Neural cell (in vitro differentiated cells): ENCODE measurements at regions not wholly inside any gene's neighbourhood (a gene's known extent, or its start where the extent isn't known, plus 50 kb on each side); places are given as distances from the start of the nearest gene placed in this dataset.

Experiments used
- H2AFZ ChIP-seq: fragments of 200-600, 300-800 bp; sonication (generic), shearing (Covaris generic); 2 replicates; pipeline ENCODE4 v1.6.0; 2014; ENCODE audit warnings: low read depth, mild to moderate bottlenecking, antibody characterized with exemption, low read length, moderate library complexity
- H3F3A ChIP-seq: fragments of 200-600 bp; shearing (Covaris generic); 2 replicates; pipeline ENCODE4 v1.6.1; 2016; ENCODE audit warnings: mild to moderate bottlenecking, moderate library complexity, mixed read lengths, antibody characterized with exemption, low read length; ENCODE audit not compliant: insufficient read depth, poor library complexity, severe bottlenecking
- H3K27ac ChIP-seq: fragments of 200-600, 300-800 bp; sonication (generic), shearing (Covaris generic); 2 replicates; pipeline ENCODE4 v1.5.1; 2014; ENCODE audit warnings: mild to moderate bottlenecking, low read length, moderate library complexity
- H3K27me3 ChIP-seq: fragments of 300-800, 200-600 bp; sonication (generic), shearing (Covaris generic); 2 replicates; pipeline ENCODE4 v1.6.0; 2014; ENCODE audit warnings: mild to moderate bottlenecking, low read depth, low read length, moderate library complexity; ENCODE audit not compliant: insufficient read depth
- H3K36me3 ChIP-seq: fragments of 300-800, 200-600 bp; sonication (generic), shearing (Covaris generic); 2 replicates; pipeline ENCODE4 v1.5.1; 2014; ENCODE audit warnings: mild to moderate bottlenecking, antibody characterized with exemption, low read length, moderate library complexity; ENCODE audit not compliant: insufficient read depth
- H3K4me2 ChIP-seq: fragments of 300-800, 200-600 bp; sonication (generic), shearing (Covaris generic); 2 replicates; pipeline ENCODE4 v1.6.0; 2014; ENCODE audit warnings: mild to moderate bottlenecking, low read length
- H3K4me3 ChIP-seq: fragments of 300-800, 200-600 bp; sonication (generic), shearing (Covaris generic); 2 replicates; pipeline ENCODE4 v1.5.1; 2014; ENCODE audit warnings: mild to moderate bottlenecking, low read length, moderate library complexity
- H3K79me2 ChIP-seq: fragments of 200-600 bp; shearing (Covaris generic); replicated peaks from 2 replicates; pipeline ENCODE4 v1.6.0; 2014; ENCODE audit warnings: mild to moderate bottlenecking, low read length, moderate library complexity; ENCODE audit not compliant: insufficient read depth
- H3K9ac ChIP-seq: fragments of 300-800, 200-600 bp; sonication (generic), shearing (Covaris generic); 2 replicates; pipeline ENCODE4 v1.6.1; 2016; ENCODE audit warnings: mild to moderate bottlenecking, low read length, mixed read lengths
- H3K9me2 ChIP-seq: fragments of 200-600 bp; shearing (Covaris generic); 2 replicates; pipeline ENCODE4 v1.6.1; 2016; ENCODE audit warnings: mild to moderate bottlenecking, low read length, mixed read lengths; ENCODE audit not compliant: insufficient read depth
- H3K9me3 ChIP-seq: fragments of 200-600, 300-800 bp; sonication (generic), shearing (Covaris generic); 2 replicates; pipeline ENCODE4 v1.6.1; 2016; ENCODE audit warnings: mild to moderate bottlenecking, mixed run types, low read length, moderate library complexity, mixed read lengths
- H4K20me1 ChIP-seq: fragments of 200-600 bp; shearing (Covaris generic); 2 replicates; pipeline ENCODE4 v1.6.1; 2016; ENCODE audit warnings: mild to moderate bottlenecking, mixed run types; ENCODE audit not compliant: insufficient read depth
- CTCF ChIP-seq: fragments of 450-650 bp; IDR thresholded peaks from 2 replicates; pipeline ENCODE4 v1.5.1; 2014; ENCODE audit warnings: antibody characterized with exemption, mild to moderate bottlenecking, moderate library complexity; ENCODE audit not compliant: poor library complexity, severe bottlenecking
- EP300 ChIP-seq: fragments of 450-650 bp; conservative IDR thresholded peaks from 2 replicates; pipeline ENCODE4 v1.6.1; 2014; ENCODE audit warnings: antibody characterized with exemption, mild to moderate bottlenecking, moderate library complexity; ENCODE audit not compliant: poor library complexity, severe bottlenecking
- EZH2 ChIP-seq: fragments of 200-600, 300-800 bp; shearing (Covaris generic), sonication (generic); IDR thresholded peaks from 2 replicates; pipeline ENCODE4 v1.6.1; 2014; ENCODE audit warnings: antibody characterized with exemption, low read length, borderline replicate concordance, mild to moderate bottlenecking; ENCODE audit not compliant: insufficient read depth, poor library complexity, severe bottlenecking
- MXI1 ChIP-seq: fragments of 450-650 bp; conservative IDR thresholded peaks from 2 replicates; pipeline ENCODE4 v1.6.1; 2014; ENCODE audit warnings: antibody characterized with exemption, mild to moderate bottlenecking; ENCODE audit not compliant: poor library complexity, severe bottlenecking
- POLR2AphosphoS5 ChIP-seq: IDR thresholded peaks from 2 replicates; pipeline ENCODE4 v1.6.1; 2012
- RAD21 ChIP-seq: fragments of 450-650 bp; conservative IDR thresholded peaks from 2 replicates; pipeline ENCODE4 v1.6.1; 2014; ENCODE audit warnings: antibody characterized with exemption, mild to moderate bottlenecking, moderate library complexity
- REST ChIP-seq: IDR thresholded peaks from 2 replicates; pipeline ENCODE4 v1.6.1; 2012; ENCODE audit warnings: borderline replicate concordance
- SMC3 ChIP-seq: fragments of 450-650 bp; conservative IDR thresholded peaks from 2 replicates; pipeline ENCODE4 v1.6.1; 2014; ENCODE audit warnings: antibody characterized with exemption, mild to moderate bottlenecking, moderate library complexity; ENCODE audit not compliant: poor library complexity
- TAF1 ChIP-seq: IDR thresholded peaks from 2 replicates; pipeline ENCODE4 v1.6.1; 2012; ENCODE audit warnings: low read depth

- H3K27ac ChIP-seq, result no peak overlapping the region
- no peaks in the 10 kb centered on the region for H3K9me3 ChIP-seq
- H3K4me3 ChIP-seq, result no peak overlapping the region
- no peaks in the 10 kb centered on the region for H4K20me1 ChIP-seq
- no peaks in the 10 kb centered on the region for H3K27me3 ChIP-seq
- peaks cover 4% of the 10 kb centered on the region for H3F3A ChIP-seq
- H3K9ac ChIP-seq, result no peak overlapping the region
- H2AFZ ChIP-seq, result no peak overlapping the region
- H3K9me2 ChIP-seq, result no peaks in the 10 kb centered on the region
- H3K79me2 ChIP-seq, result no peaks in the 10 kb centered on the region
- TF ChIP-seq REST (no peak), MXI1 (no peak), CTCF (no peak), EP300 (no peak), POLR2AphosphoS5 (no peak), EZH2 (no peak), SMC3 (no peak), TAF1 (no peak), RAD21 (no peak)
- no peak overlapping the region for H3K4me2 ChIP-seq
- no peaks in the 10 kb centered on the region for H3K36me3 ChIP-seq
Measured at GRCh38 chr1:83115785-83116184, 883.1 kb downstream of the TTLL7 start.

- no peaks in the 10 kb centered on the region for H3K9me3 ChIP-seq
- no peak overlapping the region for H2AFZ ChIP-seq
- no peak overlapping the region for H3K4me3 ChIP-seq
- no peaks in the 10 kb centered on the region for H3K9me2 ChIP-seq
- TF ChIP-seq EP300 (peak; percentile 100), REST (peak; percentile 96), POLR2AphosphoS5 (peak; percentile 99), CTCF (no peak), TAF1 (no peak)
- H3F3A ChIP-seq, result peaks cover 4% of the 10 kb centered on the region
- H3K27ac ChIP-seq, result peak overlapping the region; percentile 44
- no peaks in the 10 kb centered on the region for H3K27me3 ChIP-seq
- peak overlapping the region; percentile 22 for H3K4me2 ChIP-seq
- H3K9ac ChIP-seq, result no peak overlapping the region
- no peaks in the 10 kb centered on the region for H4K20me1 ChIP-seq
- no peaks in the 10 kb centered on the region for H3K79me2 ChIP-seq
- H3K36me3 ChIP-seq, result no peaks in the 10 kb centered on the region
Measured at GRCh38 chr1:83114136-83114834, 884.6 kb downstream of the TTLL7 start.
